ENCODE measurements at regions not wholly inside any gene's neighbourhood (a gene's known extent, or its start where the extent isn't known, plus 50 kb on each side); places are given as distances from the start of the nearest gene placed in this dataset.

DNA sequence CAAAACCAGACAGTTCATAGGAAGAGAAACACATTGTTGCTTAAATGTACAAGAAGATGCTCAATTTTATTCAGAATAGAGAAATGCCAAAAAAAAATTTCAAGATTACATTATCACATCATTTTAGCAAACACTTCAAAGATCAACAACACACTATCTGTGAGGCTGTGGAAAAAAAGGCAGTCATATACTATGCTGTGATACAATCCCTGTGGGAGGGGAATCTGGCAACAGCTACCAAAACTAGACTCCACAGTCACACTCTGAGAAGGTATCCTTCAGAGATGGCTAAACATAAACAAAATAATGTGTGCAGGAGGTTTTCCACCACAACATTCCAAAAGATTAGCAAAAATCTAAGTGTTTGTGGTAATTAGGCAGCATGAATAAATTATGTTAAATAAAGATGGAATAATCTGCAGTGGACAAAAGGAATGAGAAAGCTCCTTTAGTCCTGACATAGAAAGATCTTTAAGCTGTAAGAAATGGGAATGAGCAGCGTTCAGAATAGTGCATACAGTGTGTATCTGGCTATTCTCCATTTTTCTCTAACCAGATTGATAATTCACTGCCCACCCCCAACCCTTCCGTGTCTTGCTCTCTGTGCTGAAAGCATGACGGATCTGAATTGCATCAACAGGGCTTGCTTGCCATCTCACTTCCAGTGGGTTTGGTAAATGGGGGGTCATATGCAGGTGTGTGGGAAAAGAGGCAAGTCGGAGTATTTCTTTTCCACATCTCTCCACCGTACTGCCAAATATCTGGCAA, 329.6 kb downstream of the MBD2 start:
- no peak overlapping the region for H3K4me3 ChIP-seq (ENCODE audit: low read depth, poor library complexity, severe bottlenecking)
- intact Hi-C loops (cut with DNase I; ENCODE audit: low total_unique reads), result loop anchor here (5.0 kb wide), 1 partner anchor 528 kb away; no protein-coding TSS in a partner anchor
- TF ChIP-seq, protein P1, sequence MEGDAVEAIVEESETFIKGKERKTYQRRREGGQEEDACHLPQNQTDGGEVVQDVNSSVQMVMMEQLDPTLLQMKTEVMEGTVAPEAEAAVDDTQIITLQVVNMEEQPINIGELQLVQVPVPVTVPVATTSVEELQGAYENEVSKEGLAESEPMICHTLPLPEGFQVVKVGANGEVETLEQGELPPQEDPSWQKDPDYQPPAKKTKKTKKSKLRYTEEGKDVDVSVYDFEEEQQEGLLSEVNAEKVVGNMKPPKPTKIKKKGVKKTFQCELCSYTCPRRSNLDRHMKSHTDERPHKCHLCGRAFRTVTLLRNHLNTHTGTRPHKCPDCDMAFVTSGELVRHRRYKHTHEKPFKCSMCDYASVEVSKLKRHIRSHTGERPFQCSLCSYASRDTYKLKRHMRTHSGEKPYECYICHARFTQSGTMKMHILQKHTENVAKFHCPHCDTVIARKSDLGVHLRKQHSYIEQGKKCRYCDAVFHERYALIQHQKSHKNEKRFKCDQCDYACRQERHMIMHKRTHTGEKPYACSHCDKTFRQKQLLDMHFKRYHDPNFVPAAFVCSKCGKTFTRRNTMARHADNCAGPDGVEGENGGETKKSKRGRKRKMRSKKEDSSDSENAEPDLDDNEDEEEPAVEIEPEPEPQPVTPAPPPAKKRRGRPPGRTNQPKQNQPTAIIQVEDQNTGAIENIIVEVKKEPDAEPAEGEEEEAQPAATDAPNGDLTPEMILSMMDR (IDR thresholded peaks at IDR 0.05), result no peak
- 78 to 79% methylated on average over 5 of the region's 5 CpGs for WGBS, 2 donors
- no peak for DNase-seq (ENCODE audit: low spot score in 2 of 2)

DNA sequence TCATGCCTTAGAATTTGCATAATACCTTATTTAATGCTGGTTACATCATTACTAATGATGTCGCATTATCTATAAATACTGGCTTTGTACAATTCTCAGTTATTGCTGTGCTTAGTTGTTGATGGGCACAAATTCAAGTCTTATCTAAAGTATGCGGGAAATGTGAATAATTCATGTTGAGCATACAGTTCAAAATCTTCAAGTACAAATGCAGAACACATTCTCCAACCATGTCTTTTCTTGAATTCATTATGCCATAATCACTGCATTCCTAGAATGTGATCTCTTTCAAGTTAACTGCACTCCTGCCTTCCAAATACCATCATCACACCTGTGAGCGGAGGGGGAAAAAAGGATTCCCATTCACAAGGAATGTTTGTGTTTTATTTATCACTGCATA, 337.0 kb downstream of the MBD2 start:
- TF ChIP-seq, protein P1 (IDR thresholded peaks at IDR 0.05), result no peak
- TF ChIP-seq POLR2A (IDR thresholded peaks at IDR 0.05), result no peak
- WGBS, 2 donors, result 63 to 68% methylated on average over 3 of the region's 3 CpGs
- DNase-seq (ENCODE audit: low spot score in 2 of 2), result no peak
- H3K4me3 ChIP-seq (ENCODE audit: low read depth, poor library complexity, severe bottlenecking), result no peak overlapping the region
- intact Hi-C loops (cut with DNase I; ENCODE audit: low total_unique reads), result no loop called here

DNA sequence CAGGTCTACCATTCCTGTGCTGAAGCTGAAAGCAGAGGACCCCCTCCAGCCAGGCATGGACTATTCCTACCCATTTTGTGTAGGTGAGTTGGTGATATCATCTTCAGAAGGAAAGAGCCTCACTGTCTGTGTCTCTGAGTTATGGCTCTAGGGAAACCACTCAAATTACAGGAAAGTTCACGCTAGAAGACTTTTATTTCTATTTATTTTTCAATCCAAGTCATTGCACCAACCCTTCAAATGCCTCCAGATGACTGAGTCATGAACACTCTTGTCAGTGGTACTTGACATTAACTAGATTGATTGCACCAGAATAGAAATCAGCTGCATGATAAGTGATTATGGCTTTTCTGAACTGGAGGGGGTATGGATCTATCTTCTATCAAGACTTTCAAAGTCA, 338.4 kb downstream of the MBD2 start:
- no peak overlapping the region for H3K4me3 ChIP-seq (ENCODE audit: low read depth, poor library complexity, severe bottlenecking)
- DNase-seq (ENCODE audit: low spot score in 2 of 2), result no peak
- no peak for TF ChIP-seq POLR2A (IDR thresholded peaks at IDR 0.05)
- TF ChIP-seq, protein P1 (IDR thresholded peaks at IDR 0.05), result no peak
- 38 to 61% methylated on average over 1 of the region's 1 CpG for WGBS, 2 donors
- intact Hi-C loops (cut with DNase I; ENCODE audit: low total_unique reads), result no loop called here

DNA sequence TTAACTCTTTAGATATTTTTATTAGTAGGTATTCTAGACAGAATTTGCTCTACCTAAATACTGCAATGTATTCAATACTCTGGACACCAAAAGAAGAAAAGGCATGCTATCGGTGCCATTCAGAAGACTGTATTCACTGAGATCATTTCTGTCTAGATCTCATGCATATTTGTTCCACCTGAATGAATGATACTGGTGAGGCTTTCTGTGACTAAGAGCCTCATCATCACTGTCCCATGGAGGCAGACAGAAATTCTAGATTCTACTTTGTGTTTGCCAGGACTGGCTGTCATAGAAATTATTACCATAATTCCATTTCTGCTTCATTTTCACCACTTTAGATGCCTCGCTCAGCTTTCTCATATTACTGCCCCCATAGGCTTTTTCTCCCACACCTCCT, 340.7 kb downstream of the MBD2 start:
- intact Hi-C loops (cut with DNase I; ENCODE audit: low total_unique reads), result no loop called here
- no peak for DNase-seq (ENCODE audit: low spot score in 2 of 2)
- TF ChIP-seq, protein P1 (IDR thresholded peaks at IDR 0.05), result no peak
- no peak for TF ChIP-seq POLR2A (IDR thresholded peaks at IDR 0.05)
- H3K4me3 ChIP-seq (ENCODE audit: low read depth, poor library complexity, severe bottlenecking), result no peak overlapping the region
- WGBS, 2 donors, result 95 to 97% methylated on average over 2 of the region's 2 CpGs

DNA sequence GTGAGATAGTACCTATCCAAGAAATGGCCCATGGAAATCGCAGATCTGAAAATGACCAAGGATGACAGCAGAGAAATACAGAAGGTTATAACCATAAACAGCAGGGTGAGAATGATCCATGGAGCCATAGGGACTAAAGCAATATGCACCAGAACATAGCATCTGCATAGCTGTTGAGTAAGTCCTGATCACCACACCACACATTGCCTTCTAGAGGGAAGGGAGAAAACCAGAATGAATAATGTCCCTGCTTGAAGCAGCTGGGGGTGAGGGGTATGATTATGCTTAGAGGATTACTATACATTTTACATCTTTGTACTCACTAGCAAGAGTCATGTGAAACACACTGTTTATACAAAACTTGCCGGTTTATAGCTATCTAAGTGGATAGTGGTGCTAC, 350.4 kb downstream of the MBD2 start:
- 94 to 98% methylated on average over 2 of the region's 2 CpGs for WGBS, 2 donors
- H3K4me3 ChIP-seq (ENCODE audit: low read depth, poor library complexity, severe bottlenecking), result no peak overlapping the region
- intact Hi-C loops (cut with DNase I; ENCODE audit: low total_unique reads), result no loop called here
- DNase-seq (ENCODE audit: low spot score in 2 of 2), result no peak
- TF ChIP-seq, protein P1 (IDR thresholded peaks at IDR 0.05), result no peak
- TF ChIP-seq POLR2A (IDR thresholded peaks at IDR 0.05), result no peak

DNA sequence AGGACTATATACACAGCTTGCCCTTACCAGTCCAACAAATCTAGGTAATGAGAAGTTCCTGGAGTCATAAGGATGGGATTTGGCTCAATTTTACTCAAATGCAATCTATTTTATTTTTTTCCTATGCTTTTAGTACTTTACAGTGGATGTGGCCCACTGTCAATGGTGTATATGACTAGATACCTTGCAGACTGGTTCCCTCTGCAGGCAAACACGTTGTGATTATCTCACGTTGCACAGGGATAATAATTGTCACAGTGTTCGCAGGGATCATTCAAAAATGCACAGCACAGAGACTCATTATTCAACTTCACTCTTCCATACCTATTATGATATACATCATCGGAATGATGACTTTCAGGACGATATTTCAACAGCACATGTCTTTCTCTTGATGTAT, 359.7 kb downstream of the MBD2 start:
- intact Hi-C loops (cut with DNase I; ENCODE audit: low total_unique reads), result no loop called here
- H3K4me3 ChIP-seq (ENCODE audit: low read depth, poor library complexity, severe bottlenecking), result no peak overlapping the region
- WGBS, 2 donors, result 41 to 45% methylated on average over 5 of the region's 5 CpGs
- no peak for DNase-seq (ENCODE audit: low spot score in 2 of 2)
- TF ChIP-seq, protein P1 (IDR thresholded peaks at IDR 0.05), result no peak
- no peak for TF ChIP-seq POLR2A (IDR thresholded peaks at IDR 0.05)

Data from lower leg skin (tissue), 4 donors.